ENCODE measurements at regions not wholly inside any gene's neighbourhood (a gene's known extent, or its start where the extent isn't known, plus 50 kb on each side); places are given as distances from the start of the nearest gene placed in this dataset.

DNA sequence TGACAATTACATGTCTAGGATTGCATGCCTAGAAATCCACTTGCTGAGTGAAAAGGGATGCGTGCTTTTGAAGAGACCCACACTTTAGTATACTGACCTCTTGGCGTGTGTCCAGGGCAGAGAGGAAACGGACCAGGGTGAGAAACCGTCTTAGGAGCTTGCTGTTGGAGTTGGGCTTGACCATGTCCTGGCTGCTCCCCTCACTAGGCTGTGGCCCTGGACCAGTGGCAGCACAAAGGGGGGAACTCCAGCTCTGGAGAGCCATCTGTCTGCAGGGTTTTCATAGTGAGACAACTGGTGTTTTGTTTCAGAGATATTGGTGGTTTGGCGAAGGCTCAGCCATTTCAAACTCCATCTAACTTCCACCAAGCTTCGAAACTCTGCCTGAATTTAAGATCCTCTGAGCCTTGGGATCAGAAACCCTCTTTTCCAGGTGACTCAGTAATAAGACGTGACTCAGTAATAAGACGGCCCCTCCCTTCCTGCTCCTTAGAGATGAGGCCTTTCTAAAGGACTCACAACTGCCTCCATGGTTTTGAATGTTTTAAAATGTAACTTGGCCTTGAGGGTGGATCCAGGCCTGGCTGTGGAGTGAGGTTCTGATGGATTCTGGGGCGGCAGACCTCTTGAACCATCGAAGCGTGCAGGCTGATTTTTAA lies 165.8 kb downstream of the MELK start:
- H3K79me2 ChIP-seq (ENCODE audit: low read depth): no peaks in the 10 kb centered on the region
- no peak overlapping the region for H3K4me3 ChIP-seq
- no peak overlapping the region for H3K27ac Mint-ChIP-seq
- H3K9me3 Mint-ChIP-seq: no peaks in the 10 kb centered on the region
- H2AFZ ChIP-seq (replicated peaks): no peak overlapping the region
- H3K27me3 ChIP-seq: peaks cover 7% of the 10 kb centered on the region
- H3K36me3 Mint-ChIP-seq: no peaks in the 10 kb centered on the region
- H3K4me1 ChIP-seq: no peaks in the 10 kb centered on the region
- H3K4me3 Mint-ChIP-seq: no peak overlapping the region
- no peaks in the 10 kb centered on the region for H3K4me1 Mint-ChIP-seq
- H3K4me2 ChIP-seq: no peak overlapping the region
- no peak for DNase-seq (ENCODE audit: low spot score)
- H3K9ac ChIP-seq: no peak overlapping the region
- no peaks in the 10 kb centered on the region for H4K20me1 ChIP-seq (ENCODE audit: low read depth)
- H3K36me3 ChIP-seq: no peaks in the 10 kb centered on the region
- no peak overlapping the region for H3K27ac ChIP-seq
- no peaks in the 10 kb centered on the region for H3K9me3 ChIP-seq (ENCODE audit: low read depth)
- TF ChIP-seq EZH2phosphoT487 (IDR thresholded peaks at IDR 0.05) (no peak), CTCF (IDR thresholded peaks at IDR 0.05) (no peak)
- no peaks in the 10 kb centered on the region for H3F3A ChIP-seq (ENCODE audit: low read depth)
- peaks cover 7% of the 10 kb centered on the region for H3K27me3 Mint-ChIP-seq (ENCODE audit: insufficient read depth, low read depth)

GRCh38 chr9:36739373-36740116 lies 166.8 kb downstream of the MELK start:
- Mint-ChIP-seq H3K9me3 (no peaks in the 10 kb centered on the region), H3K27ac (no peak overlapping the region), H3K4me1 (no peaks in the 10 kb centered on the region), H3K27me3 (ENCODE audit: insufficient read depth, low read depth) (peaks cover 7% of the 10 kb centered on the region), H3K4me3 (no peak overlapping the region), H3K36me3 (no peaks in the 10 kb centered on the region)
- H3K9me3 ChIP-seq (ENCODE audit: low read depth): no peaks in the 10 kb centered on the region
- H3K36me3 ChIP-seq: no peaks in the 10 kb centered on the region
- no peaks in the 10 kb centered on the region for H3K4me1 ChIP-seq
- peak overlapping the region; percentile 4 for H3K4me3 ChIP-seq
- H3K27ac ChIP-seq: no peak overlapping the region
- H2AFZ ChIP-seq (replicated peaks): no peak overlapping the region
- peak overlapping the region; percentile 54 for H3K4me2 ChIP-seq
- H3F3A ChIP-seq (ENCODE audit: low read depth): no peaks in the 10 kb centered on the region
- TF ChIP-seq EZH2phosphoT487 (IDR thresholded peaks at IDR 0.05) (no peak), CTCF (IDR thresholded peaks at IDR 0.05) (no peak), EZH2 (IDR thresholded peaks at IDR 0.05) (no peak)
- H4K20me1 ChIP-seq (ENCODE audit: low read depth): no peaks in the 10 kb centered on the region
- no peaks in the 10 kb centered on the region for H3K79me2 ChIP-seq (ENCODE audit: low read depth)
- no peak for DNase-seq (ENCODE audit: low spot score)
- no peak overlapping the region for H3K9ac ChIP-seq
- peaks cover 7% of the 10 kb centered on the region for H3K27me3 ChIP-seq

- no peak for DNase-seq (ENCODE audit: low spot score)
- no peaks in the 10 kb centered on the region for H3K36me3 Mint-ChIP-seq
- Histone ChIP-seq H3K9me3 (ENCODE audit: low read depth) (no peaks in the 10 kb centered on the region), H4K20me1 (ENCODE audit: low read depth) (no peaks in the 10 kb centered on the region), H3K4me1 (no peaks in the 10 kb centered on the region), H3K79me2 (ENCODE audit: low read depth) (no peaks in the 10 kb centered on the region), H3K9ac (no peak overlapping the region), H2AFZ (replicated peaks) (no peak overlapping the region), H3K36me3 (no peaks in the 10 kb centered on the region), H3F3A (ENCODE audit: low read depth) (no peaks in the 10 kb centered on the region), H3K4me3 (no peak overlapping the region), H3K4me2 (no peak overlapping the region), H3K27me3 (peaks cover 7% of the 10 kb centered on the region), H3K27ac (no peak overlapping the region)
- no peaks in the 10 kb centered on the region for H3K9me3 Mint-ChIP-seq
- no peak overlapping the region for H3K4me3 Mint-ChIP-seq
- TF ChIP-seq EZH2 (IDR thresholded peaks at IDR 0.05): no peak
- TF ChIP-seq EZH2phosphoT487 (IDR thresholded peaks at IDR 0.05): no peak
- no peak for TF ChIP-seq CTCF (IDR thresholded peaks at IDR 0.05)
- no peaks in the 10 kb centered on the region for H3K4me1 Mint-ChIP-seq
- no peak overlapping the region for H3K27ac Mint-ChIP-seq
- H3K27me3 Mint-ChIP-seq (ENCODE audit: insufficient read depth, low read depth): peaks cover 14% of the 10 kb centered on the region
Observed at GRCh38 chr9:36742264-36742663, 169.6 kb downstream of the MELK start.

All from neural progenitor cell (in vitro differentiated cells).